ENCODE measurements at regions not wholly inside any gene's neighbourhood (a gene's known extent, or its start where the extent isn't known, plus 50 kb on each side); places are given as distances from the start of the nearest gene placed in this dataset.

DNA sequence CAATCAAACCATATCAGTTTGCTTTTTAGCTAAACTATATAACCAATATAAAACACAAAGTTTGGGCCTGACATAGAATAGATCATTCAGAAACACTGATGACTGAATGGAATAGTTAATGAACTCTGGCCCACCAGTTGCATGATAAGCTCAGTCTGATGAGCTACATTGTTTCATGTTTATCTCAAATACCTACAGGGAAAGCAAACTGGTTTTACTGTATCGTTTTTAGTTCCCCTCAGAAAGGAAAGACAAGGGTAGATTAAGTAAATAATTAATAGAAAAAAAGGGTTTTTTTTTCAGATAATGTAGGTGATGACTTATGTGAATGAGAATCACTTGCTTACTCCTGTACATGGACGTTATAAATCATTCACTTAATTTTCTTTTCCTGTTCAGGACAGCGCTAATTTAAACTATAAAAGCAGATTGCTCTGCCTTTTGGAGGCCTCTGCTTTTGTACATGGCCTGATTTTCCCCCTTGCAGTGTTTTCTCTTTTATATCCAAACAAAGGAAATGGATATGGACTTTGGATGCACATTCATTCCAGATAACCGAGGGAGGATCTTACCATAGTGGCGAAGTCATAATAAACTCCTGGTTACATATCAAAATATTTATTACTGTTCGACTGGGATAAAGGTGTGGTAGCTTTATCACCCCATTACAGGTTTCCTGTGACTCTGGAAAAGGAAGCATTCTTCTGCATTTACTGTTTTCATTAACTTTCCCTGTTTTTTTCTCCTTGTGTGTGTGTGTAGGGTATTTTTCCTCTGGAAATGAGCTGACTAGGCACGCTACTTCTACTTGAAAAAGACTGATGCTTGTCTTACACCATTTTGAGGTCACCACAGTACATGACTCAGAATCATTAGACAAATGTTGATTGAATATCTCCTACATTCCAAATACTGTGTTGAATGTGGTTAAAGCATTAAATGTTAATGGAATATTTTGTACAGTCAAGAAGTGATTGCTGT, 373.1 kb upstream of the HS3ST1 start:
- DNase-seq, result no peak
- WGBS, 4 donors, result 60 to 73% (median 65%) methylated on average over 7 of the region's 7 CpGs
- no peaks in the 10 kb centered on the region for H3K36me3 ChIP-seq (replicated peaks in 1 of 2)
- no peak overlapping the region for H3K4me3 ChIP-seq
- no peaks in the 10 kb centered on the region for H3K27me3 ChIP-seq
- no peak overlapping the region for H3K27ac ChIP-seq
- no peaks in the 10 kb centered on the region for H3K9me3 ChIP-seq (replicated peaks in 1 of 3)
- no peak for TF ChIP-seq POLR2A (IDR thresholded peaks at IDR 0.05)
- TF ChIP-seq, protein P1, sequence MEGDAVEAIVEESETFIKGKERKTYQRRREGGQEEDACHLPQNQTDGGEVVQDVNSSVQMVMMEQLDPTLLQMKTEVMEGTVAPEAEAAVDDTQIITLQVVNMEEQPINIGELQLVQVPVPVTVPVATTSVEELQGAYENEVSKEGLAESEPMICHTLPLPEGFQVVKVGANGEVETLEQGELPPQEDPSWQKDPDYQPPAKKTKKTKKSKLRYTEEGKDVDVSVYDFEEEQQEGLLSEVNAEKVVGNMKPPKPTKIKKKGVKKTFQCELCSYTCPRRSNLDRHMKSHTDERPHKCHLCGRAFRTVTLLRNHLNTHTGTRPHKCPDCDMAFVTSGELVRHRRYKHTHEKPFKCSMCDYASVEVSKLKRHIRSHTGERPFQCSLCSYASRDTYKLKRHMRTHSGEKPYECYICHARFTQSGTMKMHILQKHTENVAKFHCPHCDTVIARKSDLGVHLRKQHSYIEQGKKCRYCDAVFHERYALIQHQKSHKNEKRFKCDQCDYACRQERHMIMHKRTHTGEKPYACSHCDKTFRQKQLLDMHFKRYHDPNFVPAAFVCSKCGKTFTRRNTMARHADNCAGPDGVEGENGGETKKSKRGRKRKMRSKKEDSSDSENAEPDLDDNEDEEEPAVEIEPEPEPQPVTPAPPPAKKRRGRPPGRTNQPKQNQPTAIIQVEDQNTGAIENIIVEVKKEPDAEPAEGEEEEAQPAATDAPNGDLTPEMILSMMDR (IDR thresholded peaks at IDR 0.05), result no peak
- H3K4me1 ChIP-seq (replicated peaks in 1 of 2), result peaks cover 0 to 16% of the 10 kb centered on the region in 2 donors
- intact Hi-C loops (cut with DNase I), result no loop called here

DNA sequence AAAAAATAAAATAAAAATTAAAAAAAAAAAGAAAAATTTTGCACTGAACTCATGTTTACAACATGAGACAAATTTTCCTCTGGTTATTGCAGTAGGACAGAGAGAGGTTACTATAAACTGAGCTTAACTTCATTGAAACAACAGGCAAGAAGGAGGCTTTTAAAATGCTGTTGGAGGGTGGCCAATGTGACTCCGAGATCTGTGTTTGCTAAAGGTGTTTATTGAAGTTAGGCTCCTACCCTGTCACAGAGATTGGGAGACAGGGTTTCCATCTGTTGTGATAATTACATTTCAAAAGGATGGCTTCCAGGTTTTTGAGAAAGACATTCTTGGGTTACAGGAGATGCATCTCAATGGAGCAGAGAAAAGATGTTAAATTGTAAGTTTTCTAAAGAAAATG, 370.5 kb upstream of the HS3ST1 start:
- TF ChIP-seq, protein P1 (IDR thresholded peaks at IDR 0.05), result no peak
- no peak for TF ChIP-seq POLR2A (IDR thresholded peaks at IDR 0.05)
- intact Hi-C loops (cut with DNase I), result no loop called here
- DNase-seq, result no peak
- Histone ChIP-seq H3K27me3 (no peaks in the 10 kb centered on the region), H3K9me3 (replicated peaks in 1 of 3) (no peaks in the 10 kb centered on the region), H3K27ac (no peak overlapping the region), H3K36me3 (replicated peaks in 1 of 2) (no peaks in the 10 kb centered on the region), H3K4me1 (replicated peaks in 1 of 2) (no peaks in the 10 kb centered on the region), H3K4me3 (no peak overlapping the region)
- WGBS, 4 donors, result 86 to 89% (median 88%) methylated on average over 1 of the region's 1 CpG

DNA sequence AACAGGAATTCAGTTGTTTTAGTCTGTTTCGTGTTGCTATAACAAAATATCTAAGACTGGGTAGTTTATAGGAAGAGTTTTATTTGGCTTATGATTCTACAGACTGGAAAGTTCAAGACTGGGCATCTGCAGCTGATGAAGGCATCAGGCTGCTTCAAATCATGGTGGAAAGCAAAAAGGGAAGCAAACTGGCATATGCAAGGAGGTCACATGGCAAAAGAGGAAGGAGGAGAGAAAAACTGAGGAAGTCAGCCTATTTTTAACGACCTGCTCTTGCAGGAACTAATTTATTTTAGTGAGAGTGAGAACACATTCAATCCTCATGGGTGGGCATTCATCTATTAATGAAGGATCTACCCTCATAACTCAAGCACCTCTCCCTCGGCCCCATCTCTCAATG, 363.1 kb upstream of the HS3ST1 start:
- DNase-seq, result no peak
- H3K9me3 ChIP-seq (replicated peaks in 1 of 3), result no peaks in the 10 kb centered on the region
- H3K4me3 ChIP-seq, result no peak overlapping the region
- TF ChIP-seq, protein P1 (IDR thresholded peaks at IDR 0.05), result no peak
- H3K4me1 ChIP-seq (replicated peaks in 1 of 2), result no peaks in the 10 kb centered on the region
- H3K27me3 ChIP-seq, result no peaks in the 10 kb centered on the region
- no peaks in the 10 kb centered on the region for H3K36me3 ChIP-seq (replicated peaks in 1 of 2)
- intact Hi-C loops (cut with DNase I), result no loop called here
- 58 to 77% (median 74%) methylated on average over 3 of the region's 3 CpGs for WGBS, 4 donors
- H3K27ac ChIP-seq, result no peak overlapping the region

DNA sequence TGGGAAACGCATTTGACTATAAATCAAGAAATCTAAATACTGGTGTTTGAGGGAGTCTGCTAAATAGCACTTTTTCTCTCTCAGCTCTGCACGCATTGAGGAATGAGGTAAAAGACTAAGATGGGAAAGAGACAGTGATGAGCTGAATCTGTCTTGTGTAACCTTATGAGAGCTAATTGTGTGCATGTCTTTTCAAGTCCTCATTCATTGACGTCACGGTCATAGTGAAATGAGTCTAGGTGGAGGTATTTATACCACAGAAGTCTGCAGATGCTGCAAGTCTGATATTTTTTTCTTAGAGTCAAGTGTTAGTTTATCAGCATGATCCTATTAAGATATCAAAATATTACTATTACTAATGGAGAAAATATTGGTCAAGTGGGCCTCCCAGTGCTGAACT, 361.5 kb upstream of the HS3ST1 start:
- WGBS, 4 donors, result 85 to 94% (median 90%) methylated on average over 4 of the region's 4 CpGs

More for the DNA sequence above, 361.5 kb upstream of the HS3ST1 start:
- DNase-seq, result no peak
- TF ChIP-seq POLR2A (IDR thresholded peaks at IDR 0.05), result no peak
- TF ChIP-seq, protein P1 (IDR thresholded peaks at IDR 0.05), result no peak
- no peaks in the 10 kb centered on the region for H3K9me3 ChIP-seq (replicated peaks in 1 of 3)
- intact Hi-C loops (cut with DNase I), result no loop called here
- no peaks in the 10 kb centered on the region for H3K27me3 ChIP-seq
- no peaks in the 10 kb centered on the region for H3K4me1 ChIP-seq (replicated peaks in 1 of 2)
- H3K27ac ChIP-seq, result no peak overlapping the region
- no peaks in the 10 kb centered on the region for H3K36me3 ChIP-seq (replicated peaks in 1 of 2)
- no peak overlapping the region for H3K4me3 ChIP-seq
